Esophagus muscularis mucosa (tissue), 4 donors: ENCODE measurements at regions not wholly inside any gene's neighbourhood (a gene's known extent, or its start where the extent isn't known, plus 50 kb on each side); places are given as distances from the start of the nearest gene placed in this dataset.

Experiments
- EP300 ChIP-seq: sonication (generic); formaldehyde crosslinking; IDR thresholded peaks from one replicate; pipeline ENCODE4 v1.6.1; 2017; ENCODE audit warnings: antibody characterized with exemption
- POLR2A ChIP-seq: fragments of 450-650 bp; IDR thresholded peaks from one replicate; pipeline ENCODE4 v1.6.1; 2017; ENCODE audit warnings: antibody characterized with exemption, moderate library complexity, mild to moderate bottlenecking, low read depth
- TF ChIP-seq, protein P1 (sequence below), 3 experiments: fragments of 200-600 bp in 2 of 3; fragments of 450-650 bp in 1 of 3; sonication (generic) in 2 of 3; IDR thresholded peaks; one replicate each; pipeline ENCODE4 v1.5.1; 2017 to 2019; ENCODE audit warnings: antibody characterized with exemption in 3 of 3, mild to moderate bottlenecking in 2 of 3, moderate library complexity in 1 of 3

DNA sequence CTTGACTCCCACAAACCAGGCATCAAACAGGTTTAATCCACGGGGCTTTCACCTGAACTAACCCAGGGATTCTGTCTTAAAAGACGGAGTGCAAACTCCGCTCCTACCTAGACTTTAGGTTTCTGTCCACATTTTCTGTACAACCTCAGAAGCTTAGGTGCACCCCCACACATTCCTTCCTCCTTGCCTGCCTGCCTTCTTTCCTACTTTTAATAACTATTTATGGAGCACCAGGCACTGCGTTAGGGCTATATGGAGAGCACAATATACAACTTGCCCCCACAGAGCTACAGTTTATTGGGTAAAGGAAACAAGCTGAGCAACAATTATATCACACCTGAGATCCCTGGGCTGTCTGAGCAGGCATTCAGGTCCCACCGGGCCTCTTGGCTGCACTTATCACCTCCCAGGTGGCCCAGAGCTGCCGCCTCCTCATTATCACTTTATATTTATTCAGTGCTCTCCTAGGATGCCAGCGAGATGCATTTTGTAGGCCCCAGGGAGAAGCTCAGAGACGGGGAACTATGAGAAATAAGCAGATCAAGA lies 64.1 kb downstream of the DNTTIP2 start:
- TF ChIP-seq, protein P1, sequence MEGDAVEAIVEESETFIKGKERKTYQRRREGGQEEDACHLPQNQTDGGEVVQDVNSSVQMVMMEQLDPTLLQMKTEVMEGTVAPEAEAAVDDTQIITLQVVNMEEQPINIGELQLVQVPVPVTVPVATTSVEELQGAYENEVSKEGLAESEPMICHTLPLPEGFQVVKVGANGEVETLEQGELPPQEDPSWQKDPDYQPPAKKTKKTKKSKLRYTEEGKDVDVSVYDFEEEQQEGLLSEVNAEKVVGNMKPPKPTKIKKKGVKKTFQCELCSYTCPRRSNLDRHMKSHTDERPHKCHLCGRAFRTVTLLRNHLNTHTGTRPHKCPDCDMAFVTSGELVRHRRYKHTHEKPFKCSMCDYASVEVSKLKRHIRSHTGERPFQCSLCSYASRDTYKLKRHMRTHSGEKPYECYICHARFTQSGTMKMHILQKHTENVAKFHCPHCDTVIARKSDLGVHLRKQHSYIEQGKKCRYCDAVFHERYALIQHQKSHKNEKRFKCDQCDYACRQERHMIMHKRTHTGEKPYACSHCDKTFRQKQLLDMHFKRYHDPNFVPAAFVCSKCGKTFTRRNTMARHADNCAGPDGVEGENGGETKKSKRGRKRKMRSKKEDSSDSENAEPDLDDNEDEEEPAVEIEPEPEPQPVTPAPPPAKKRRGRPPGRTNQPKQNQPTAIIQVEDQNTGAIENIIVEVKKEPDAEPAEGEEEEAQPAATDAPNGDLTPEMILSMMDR (IDR thresholded peaks at IDR 0.05), result no peak
- TF ChIP-seq POLR2A, result no peak
- no peak for TF ChIP-seq EP300
